Parathyroid adenoma (tissue), 2 donors: ENCODE measurements at regions not wholly inside any gene's neighbourhood (a gene's known extent, or its start where the extent isn't known, plus 50 kb on each side); places are given as distances from the start of the nearest gene placed in this dataset.

Experiments used
- H2AFZ ChIP-seq: fragments of 300-600 bp; sonication (generic); one replicate; pipeline ENCODE4 v1.7.0; 2017; ENCODE audit warnings: antibody characterized with exemption, mild to moderate bottlenecking
- H3K27ac ChIP-seq: fragments of 300-600 bp; sonication (generic); one replicate; pipeline ENCODE4 v1.7.0; 2017
- H3K27me3 ChIP-seq: fragments of 300-600 bp; sonication (generic); one replicate; pipeline ENCODE4 v1.7.0; 2017; ENCODE audit warnings: low read length; ENCODE audit not compliant: control insufficient read depth, insufficient read depth
- H3K36me3 ChIP-seq: fragments of 300-600 bp; sonication (generic); one replicate; pipeline ENCODE4 v1.7.0; 2017; ENCODE audit warnings: low read length; ENCODE audit not compliant: control insufficient read depth, insufficient read depth
- H3K4me1 ChIP-seq: fragments of 300-600 bp; sonication (generic); one replicate; pipeline ENCODE4 v1.7.0; 2017; ENCODE audit warnings: control low read depth
- H3K4me2 ChIP-seq: fragments of 300-600 bp; sonication (generic); one replicate; pipeline ENCODE4 v1.7.0; 2017; ENCODE audit warnings: low read length
- H3K4me3 ChIP-seq: fragments of 300-600 bp; sonication (generic); one replicate; pipeline ENCODE4 v1.7.0; 2017; ENCODE audit warnings: low read depth, low read length
- H3K79me2 ChIP-seq: fragments of 300-600 bp; sonication (generic); one replicate; pipeline ENCODE4 v1.7.0; 2017; ENCODE audit warnings: control low read depth
- H3K9ac ChIP-seq: fragments of 300-600 bp; sonication (generic); one replicate; pipeline ENCODE4 v1.7.0; 2017; ENCODE audit warnings: mild to moderate bottlenecking
- H3K9me3 ChIP-seq: fragments of 300-600 bp; sonication (generic); one replicate; pipeline ENCODE4 v1.7.0; 2017; ENCODE audit warnings: low read length; ENCODE audit not compliant: control insufficient read depth
- TF ChIP-seq, protein P1 (sequence below): fragments of 300-600 bp; sonication (generic); IDR thresholded peaks from one replicate; pipeline ENCODE4 v1.7.0; 2017; ENCODE audit warnings: antibody characterized with exemption, mild to moderate bottlenecking
- donor health status: primary hyperparathyroidism.

DNA sequence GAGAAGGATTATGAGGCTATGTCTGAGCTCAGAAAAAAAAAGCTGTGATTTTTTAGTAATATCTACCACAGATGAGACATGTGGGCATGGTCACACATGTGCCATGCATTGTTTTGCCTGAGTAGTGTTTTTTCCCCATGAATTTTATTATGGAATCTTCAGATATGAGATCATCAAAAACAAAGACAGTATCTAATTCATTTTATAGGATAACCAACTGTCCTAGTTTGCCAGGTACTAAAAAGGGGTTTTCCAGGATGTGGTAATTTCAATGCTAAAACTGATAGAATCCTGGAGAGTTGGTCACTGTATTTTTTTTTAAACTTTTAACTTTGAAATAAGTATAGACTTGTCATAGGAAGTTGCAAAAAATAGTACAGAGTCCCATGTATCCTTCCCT, 127.4 kb upstream of the MAP3K7 start:
- no peak overlapping the region for H3K4me2 ChIP-seq
- H2AFZ ChIP-seq, result no peak overlapping the region
- H3K27ac ChIP-seq, result no peak overlapping the region
- H3K79me2 ChIP-seq, result no peaks in the 10 kb centered on the region
- H3K4me1 ChIP-seq, result no peaks in the 10 kb centered on the region
- TF ChIP-seq, protein P1, sequence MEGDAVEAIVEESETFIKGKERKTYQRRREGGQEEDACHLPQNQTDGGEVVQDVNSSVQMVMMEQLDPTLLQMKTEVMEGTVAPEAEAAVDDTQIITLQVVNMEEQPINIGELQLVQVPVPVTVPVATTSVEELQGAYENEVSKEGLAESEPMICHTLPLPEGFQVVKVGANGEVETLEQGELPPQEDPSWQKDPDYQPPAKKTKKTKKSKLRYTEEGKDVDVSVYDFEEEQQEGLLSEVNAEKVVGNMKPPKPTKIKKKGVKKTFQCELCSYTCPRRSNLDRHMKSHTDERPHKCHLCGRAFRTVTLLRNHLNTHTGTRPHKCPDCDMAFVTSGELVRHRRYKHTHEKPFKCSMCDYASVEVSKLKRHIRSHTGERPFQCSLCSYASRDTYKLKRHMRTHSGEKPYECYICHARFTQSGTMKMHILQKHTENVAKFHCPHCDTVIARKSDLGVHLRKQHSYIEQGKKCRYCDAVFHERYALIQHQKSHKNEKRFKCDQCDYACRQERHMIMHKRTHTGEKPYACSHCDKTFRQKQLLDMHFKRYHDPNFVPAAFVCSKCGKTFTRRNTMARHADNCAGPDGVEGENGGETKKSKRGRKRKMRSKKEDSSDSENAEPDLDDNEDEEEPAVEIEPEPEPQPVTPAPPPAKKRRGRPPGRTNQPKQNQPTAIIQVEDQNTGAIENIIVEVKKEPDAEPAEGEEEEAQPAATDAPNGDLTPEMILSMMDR, result no peak
- no peaks in the 10 kb centered on the region for H3K36me3 ChIP-seq
- no peaks in the 10 kb centered on the region for H3K9me3 ChIP-seq
- H3K4me3 ChIP-seq, result no peak overlapping the region
- H3K27me3 ChIP-seq, result no peaks in the 10 kb centered on the region
- no peak overlapping the region for H3K9ac ChIP-seq

DNA sequence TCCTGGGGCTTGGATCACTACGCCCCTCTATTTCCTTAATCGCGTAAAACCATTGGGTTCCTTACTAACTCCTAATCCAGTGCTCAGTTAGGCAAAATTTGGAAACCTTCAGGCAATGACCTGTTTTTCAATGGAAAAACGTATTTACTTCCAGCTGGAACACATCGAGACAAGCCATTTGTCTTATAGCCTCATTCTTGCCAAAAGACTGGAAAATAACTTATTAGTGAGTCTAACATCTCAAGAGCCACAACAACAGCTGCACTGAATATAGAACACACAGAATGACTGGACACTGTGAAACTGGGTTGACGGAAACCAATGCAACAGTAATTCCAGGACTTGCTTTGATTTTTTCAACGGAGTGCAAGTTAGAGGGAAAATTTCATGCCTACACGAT, 125.2 kb upstream of the MAP3K7 start:
- Histone ChIP-seq H3K4me1 (no peaks in the 10 kb centered on the region), H3K9ac (no peak overlapping the region), H3K36me3 (no peaks in the 10 kb centered on the region), H3K27me3 (no peaks in the 10 kb centered on the region), H3K9me3 (no peaks in the 10 kb centered on the region), H3K4me2 (no peak overlapping the region), H3K4me3 (no peak overlapping the region), H3K27ac (no peak overlapping the region), H3K79me2 (no peaks in the 10 kb centered on the region), H2AFZ (no peak overlapping the region)
- TF ChIP-seq, protein P1, result no peak

DNA sequence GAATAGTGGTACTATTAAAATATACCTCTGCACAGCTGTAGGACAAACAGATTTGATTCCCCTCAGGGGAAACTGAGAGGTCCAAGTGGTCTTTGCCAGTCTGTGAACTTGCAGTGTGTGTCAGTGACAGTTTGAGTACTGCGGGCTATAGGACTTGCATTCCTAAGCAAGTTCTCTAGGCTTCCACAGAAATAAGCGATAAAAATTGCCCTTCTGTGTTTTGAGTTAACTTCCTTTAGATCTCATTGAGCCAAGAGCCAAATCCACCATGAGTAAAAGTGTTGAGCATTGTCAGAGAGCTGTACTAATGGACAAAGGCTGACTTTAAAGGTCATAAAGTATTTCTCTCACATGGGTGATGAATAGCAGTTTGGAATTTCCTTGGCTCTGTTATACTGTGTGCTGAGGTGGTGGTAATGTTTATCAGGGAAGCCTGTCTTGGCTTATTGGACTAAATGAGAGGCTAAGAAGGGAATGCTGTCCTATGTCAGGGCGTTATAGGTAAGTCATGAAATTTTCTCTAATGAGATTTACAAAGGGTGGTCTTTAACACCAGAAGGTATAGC, 122.6 kb upstream of the MAP3K7 start:
- H3K27ac ChIP-seq, result no peak overlapping the region
- H3K4me1 ChIP-seq, result no peaks in the 10 kb centered on the region
- no peak overlapping the region for H3K4me3 ChIP-seq
- no peaks in the 10 kb centered on the region for H3K79me2 ChIP-seq
- no peak overlapping the region for H3K9ac ChIP-seq
- TF ChIP-seq, protein P1, result no peak
- no peaks in the 10 kb centered on the region for H3K36me3 ChIP-seq
- H3K27me3 ChIP-seq, result no peaks in the 10 kb centered on the region
- no peak overlapping the region for H2AFZ ChIP-seq
- H3K9me3 ChIP-seq, result no peaks in the 10 kb centered on the region
- H3K4me2 ChIP-seq, result no peak overlapping the region

DNA sequence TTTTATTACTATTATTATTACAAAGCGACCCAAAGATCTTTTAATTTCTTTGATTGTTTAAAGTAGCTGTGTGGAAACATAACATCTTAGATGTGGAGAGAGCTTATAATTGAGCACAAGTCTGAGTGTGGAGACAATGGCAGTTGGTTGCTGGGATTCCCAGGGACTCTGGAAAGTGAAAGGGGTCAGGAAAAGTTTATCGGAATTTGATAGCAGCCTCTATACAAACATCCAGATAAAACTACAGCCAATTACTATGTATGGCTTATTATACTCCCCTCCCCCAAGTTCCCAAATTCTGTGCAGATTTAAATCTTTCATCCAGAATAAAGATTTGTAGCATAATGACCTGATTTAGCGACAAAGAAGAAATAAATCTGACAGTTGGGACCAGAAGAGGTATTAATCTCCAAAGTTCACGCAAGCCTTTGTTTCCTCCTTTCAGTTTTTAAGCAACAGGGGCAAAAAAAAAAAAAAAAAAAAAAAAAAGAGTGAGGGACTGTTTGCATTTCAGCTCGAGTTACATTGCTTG, 121.4 kb upstream of the MAP3K7 start:
- no peaks in the 10 kb centered on the region for H3K36me3 ChIP-seq
- H3K9ac ChIP-seq, result no peak overlapping the region
- H3K4me2 ChIP-seq, result no peak overlapping the region
- no peaks in the 10 kb centered on the region for H3K79me2 ChIP-seq
- TF ChIP-seq, protein P1, result no peak
- H3K27me3 ChIP-seq, result no peaks in the 10 kb centered on the region
- H3K4me3 ChIP-seq, result no peak overlapping the region
- no peaks in the 10 kb centered on the region for H3K4me1 ChIP-seq
- H2AFZ ChIP-seq, result no peak overlapping the region
- no peaks in the 10 kb centered on the region for H3K9me3 ChIP-seq
- H3K27ac ChIP-seq, result no peak overlapping the region

DNA sequence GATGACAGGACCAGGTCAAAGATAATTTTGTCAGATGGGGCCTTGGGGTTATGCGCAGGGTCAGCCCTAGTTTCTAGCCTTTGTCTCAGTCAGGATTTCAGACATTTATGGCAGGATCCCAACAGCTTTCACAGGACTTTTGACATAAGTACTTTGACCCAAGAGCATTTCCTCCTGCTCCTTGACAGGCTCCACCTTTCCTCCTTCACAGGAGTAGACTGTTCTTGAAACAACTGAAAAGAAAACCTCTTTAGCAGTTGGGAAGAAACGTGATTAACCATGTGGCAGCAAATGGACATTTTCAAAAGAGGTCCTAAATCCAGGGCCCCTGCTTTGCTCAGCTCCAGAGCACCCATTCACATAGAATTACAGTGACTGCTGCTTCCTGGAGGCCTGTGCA, 120.4 kb upstream of the MAP3K7 start:
- Histone ChIP-seq H3K9me3 (no peaks in the 10 kb centered on the region), H3K36me3 (no peaks in the 10 kb centered on the region), H3K27ac (no peak overlapping the region), H3K27me3 (no peaks in the 10 kb centered on the region), H3K4me2 (no peak overlapping the region), H3K4me3 (no peak overlapping the region), H2AFZ (no peak overlapping the region), H3K79me2 (no peaks in the 10 kb centered on the region), H3K9ac (no peak overlapping the region), H3K4me1 (no peaks in the 10 kb centered on the region)
- TF ChIP-seq, protein P1, result no peak
